ENCODE measurements at regions not wholly inside any gene's neighbourhood (a gene's known extent, or its start where the extent isn't known, plus 50 kb on each side); places are given as distances from the start of the nearest gene placed in this dataset.
"Not testable (repeated sequence)": the region's sequence is repeated elsewhere in the genome, so short reads cannot be mapped to it uniquely, and the experiment has no call there.

GRCh38 chr2:35510636-35511035 is 844.9 kb upstream of the CRIM1 start:
- no peak for DNase-seq

- DNase-seq: no peak
Observed at GRCh38 chr2:35508601-35509000, 847.0 kb upstream of the CRIM1 start.

GRCh38 chr2:35504419-35504818 is 851.2 kb upstream of the CRIM1 start:
- no peak for DNase-seq

- DNase-seq: no peak
Observed at GRCh38 chr2:35503738-35504199, 851.8 kb upstream of the CRIM1 start.

- DNase-seq: no peak
Observed at GRCh38 chr2:35503311-35503710, 852.3 kb upstream of the CRIM1 start.

- DNase-seq: no peak
Observed at GRCh38 chr2:35501076-35501475, 854.5 kb upstream of the CRIM1 start.

GRCh38 chr2:35496022-35496421 is 859.6 kb upstream of the CRIM1 start:
- no peak for DNase-seq

GRCh38 chr2:35495182-35495581 is 860.4 kb upstream of the CRIM1 start:
- DNase-seq: no peak

GRCh38 chr2:35478121-35478520 is 877.5 kb upstream of the CRIM1 start:
- DNase-seq: not testable (repeated sequence)

GRCh38 chr2:35468245-35468644 is 887.3 kb upstream of the CRIM1 start:
- no peak for DNase-seq

- no peak for DNase-seq
Observed at GRCh38 chr2:35463805-35464596, 891.6 kb upstream of the CRIM1 start.

- no peak for DNase-seq
Observed at GRCh38 chr2:35462226-35462998, 893.2 kb upstream of the CRIM1 start.

- DNase-seq: no peak
Observed at GRCh38 chr2:35461406-35461805, 894.2 kb upstream of the CRIM1 start.

GRCh38 chr2:35454966-35455638 is 900.5 kb upstream of the CRIM1 start:
- DNase-seq: no peak

GRCh38 chr2:35447821-35448220 is 907.8 kb upstream of the CRIM1 start:
- DNase-seq: no peak

- peak; percentile 49 for DNase-seq
Observed at GRCh38 chr2:35447215-35447614, 908.4 kb upstream of the CRIM1 start.

- no peak for DNase-seq
Observed at GRCh38 chr2:35443087-35443486, 912.5 kb upstream of the CRIM1 start.

- DNase-seq: not testable (repeated sequence)
Observed at GRCh38 chr2:35441575-35441974, 914.0 kb upstream of the CRIM1 start.

GRCh38 chr2:35440308-35440707 is 915.3 kb upstream of the CRIM1 start:
- not testable (repeated sequence) for DNase-seq

GRCh38 chr2:35436893-35437292 is 918.7 kb upstream of the CRIM1 start:
- not testable (repeated sequence) for DNase-seq

GRCh38 chr2:35428548-35428947 is 927.0 kb upstream of the CRIM1 start:
- DNase-seq: no peak

GRCh38 chr2:35421485-35421884 is 934.1 kb upstream of the CRIM1 start:
- no peak for DNase-seq

GRCh38 chr2:35417293-35417692 is 938.3 kb upstream of the CRIM1 start:
- DNase-seq: no peak
